Heart left ventricle (tissue), 13 donors: ENCODE measurements at regions not wholly inside any gene's neighbourhood (a gene's known extent, or its start where the extent isn't known, plus 50 kb on each side); places are given as distances from the start of the nearest gene placed in this dataset.

ENCODE experiments used
- CTCF ChIP-seq, 12 donors: fragments of 200-600 bp; sonication (generic) in 4 of 12; IDR thresholded peaks; one replicate each; pipeline versions ENCODE4 v1.5.0 to v1.8.0; 2018 to 2022; ENCODE audit warnings: antibody characterized with exemption in 12 of 12, mild to moderate bottlenecking in 5 of 12
- POLR2A ChIP-seq, 2 donors: fragments of 450-650 bp; IDR thresholded peaks; one replicate each; pipeline ENCODE4 v1.6.1; 2017; ENCODE audit warnings: antibody characterized with exemption in 2 of 2, mild to moderate bottlenecking in 2 of 2, moderate library complexity in 2 of 2
- donor health status: ischemic (EF 13 %, LVEDD 7.1; RV severe dilation, severe dysfunction).
- donor health status: DM: no; HTN: yes; CAD: no.
- donor health status: DM: no; HTN: no; CAD: no.
- donor health status: ischemic (EF 25% LVEDD 6.9; RV normal size, moderate dysfunction).
- donor health status: ischemic (EF 25% LVEDD 5.7; RV mildly dilated, moderate dysfunction).
- donor health status: ischemic (EF 35%, LVEDD 5.7; RV mildly dilated, moderate dysfunction).
- donor health status: nonischemic (EF 11% LVEDD 7.7; RV severe dilation, severe dysfunction).
- donor health status: DM: yes; HTN: yes; CAD: no.
- donor health status: PGD.
- donor health status: ischemic (EF 29% LVEDD 5.4; RV normal size, mild dysfunction).
- donor health status: nonischemic (EF 23%, LVEDD 6.1; RV moderate dilation, normal function).

- TF ChIP-seq CTCF (IDR thresholded peaks at IDR 0.05) (no peak), POLR2A (IDR thresholded peaks at IDR 0.05) (no peak)
Observed at GRCh38 chr1:212495766-212496494, 63.2 kb downstream of the NENF start.
